GM23248 (cell line): ENCODE measurements at regions not wholly inside any gene's neighbourhood (a gene's known extent, or its start where the extent isn't known, plus 50 kb on each side); places are given as distances from the start of the nearest gene placed in this dataset.

ENCODE experiments used
- EZH2 ChIP-seq: fragments of 200-600 bp; sonication (generic); IDR thresholded peaks from 2 replicates; pipeline ENCODE4 v1.6.1; 2018; ENCODE audit warnings: antibody characterized with exemption, mild to moderate bottlenecking; ENCODE audit not compliant: insufficient read depth, poor library complexity, severe bottlenecking
- EZH2phosphoT487 ChIP-seq: fragments of 200-600 bp; sonication (generic); IDR thresholded peaks from 2 replicates; pipeline ENCODE4 v1.6.1; 2018; ENCODE audit warnings: antibody characterized with exemption, moderate library complexity, mild to moderate bottlenecking, low read depth; ENCODE audit not compliant: insufficient read depth

DNA sequence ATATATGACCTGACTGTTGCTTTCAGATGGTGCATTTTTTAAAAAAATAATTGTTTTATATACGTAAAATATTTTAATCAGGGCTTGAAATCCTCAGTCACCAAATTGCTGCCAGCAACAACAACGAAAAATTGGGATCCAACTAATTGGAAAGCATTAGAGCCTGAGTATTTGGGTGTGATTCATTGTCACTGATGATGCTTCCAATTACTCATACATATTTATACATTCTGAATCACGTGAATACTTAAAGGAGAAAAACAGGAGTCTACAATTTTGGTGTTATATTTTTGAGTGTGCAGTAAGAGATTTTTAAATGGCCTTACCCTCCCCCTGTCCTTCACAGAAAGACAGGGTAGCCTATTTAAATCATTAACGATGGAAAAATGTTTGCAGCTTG is 765.6 kb upstream of the TENM3 start:
- TF ChIP-seq EZH2 (no peak), EZH2phosphoT487 (no peak)
